HepG2 (cell line): ENCODE measurements at regions not wholly inside any gene's neighbourhood (a gene's known extent, or its start where the extent isn't known, plus 50 kb on each side); places are given as distances from the start of the nearest gene placed in this dataset.

Experiments
- ATAC-seq: fragments of 200-7000 bp; cut with Tn5 transposase; 3 replicates; pipeline ENCODE4 v1.9.1; 2020; ENCODE audit warnings: mild to moderate bottlenecking, moderate library complexity
- BruUV-seq: library from RNA; stranded (reverse); fragments of 400-500 nt; replicated peaks from 2 replicates; lab custom pipeline; 2021; lab: Mats Ljungman, UMichigan
- CTCF ChIA-PET: fragments of 300-600 bp; formaldehyde crosslinking; extraction: SDS; loops from one replicate; lab custom pipeline; 2021; ENCODE audit warnings: low total read pairs, inconsistent platforms, low intra/inter-chr PET ratio; lab: Yijun Ruan, JAX
- POLR2A ChIA-PET: fragments of 350-600 bp; sonication (Branson Sonifier 250); formaldehyde crosslinking; loops from one replicate; lab custom pipeline; 2020; ENCODE audit warnings: antibody characterized with exemption, inconsistent platforms; lab: Yijun Ruan, JAX
- DNase-seq: peaks from one replicate; pipeline ENCODE4 v3.0.0-alpha.2; 2015; ENCODE audit warnings: low spot score
- FAIRE-seq: peaks from 3 replicates; lab custom pipeline; 2011; peaks lifted over from hg19 to GRCh38; lab: Jason Lieb, UNC
- H2AFZ ChIP-seq: one replicate; pipeline ENCODE4 v1.6.1; 2011; ENCODE audit warnings: low read length, inconsistent platforms
- H3K27ac ChIP-seq: fragments of 300-600 bp; 3 replicates; pipeline ENCODE4 v1.8.0; 2011; ENCODE audit warnings: mixed run types, mild to moderate bottlenecking, mixed read lengths, low read length, inconsistent platforms; ENCODE audit not compliant: insufficient read depth; ENCODE audit errors: extremely low read length
- H3K27me3 ChIP-seq, 2 experiments: fragments of 200-600 bp in 1 of 2; 2 replicates in 1 of 2; 3 replicates in 1 of 2; pipeline versions ENCODE4 v1.6.0 to v1.8.0; 2011; ENCODE audit warnings: low read length in 2 of 2, mild to moderate bottlenecking in 2 of 2, moderate library complexity in 2 of 2, inconsistent platforms in 1 of 2; ENCODE audit not compliant: insufficient read depth in 2 of 2, control insufficient read depth in 1 of 2
- H3K36me3 ChIP-seq, 2 experiments: fragments of 200-600 bp in 1 of 2; replicated peaks in 1 of 2; 2 replicates in 1 of 2; 3 replicates in 1 of 2; pipeline versions ENCODE4 v1.5.1 to v1.8.0; 2011; ENCODE audit warnings: low read length in 2 of 2, inconsistent platforms in 1 of 2; ENCODE audit not compliant: insufficient read depth in 2 of 2, control insufficient read depth in 1 of 2
- H3K4me1 ChIP-seq: 2 replicates; pipeline ENCODE4 v1.5.1; 2012; ENCODE audit warnings: low read length, inconsistent platforms; ENCODE audit not compliant: insufficient read depth
- H3K4me2 ChIP-seq: 2 replicates; pipeline ENCODE4 v1.6.0; 2011; ENCODE audit warnings: low read depth, low read length, inconsistent platforms
- H3K4me3 ChIP-seq, 3 experiments: fragments of 200-600 bp in 1 of 3; sonication (generic), shearing (Covaris generic) in 1 of 3; replicated peaks in 1 of 3; 2 replicates each; pipeline ENCODE4 v1.5.1; 2011 to 2016; ENCODE audit warnings: low read length in 3 of 3, inconsistent platforms in 2 of 3, low read depth in 2 of 3, mild to moderate bottlenecking in 2 of 3, control low read depth in 1 of 3, mixed read lengths in 1 of 3; ENCODE audit not compliant: insufficient read depth in 1 of 3
- H3K79me2 ChIP-seq: one replicate; pipeline ENCODE4 v1.6.1; 2011; ENCODE audit warnings: low read length, inconsistent platforms; ENCODE audit not compliant: insufficient read depth
- H3K9ac ChIP-seq: 2 replicates; pipeline ENCODE4 v1.6.0; 2011; ENCODE audit warnings: mild to moderate bottlenecking, low read depth, low read length, inconsistent platforms; ENCODE audit not compliant: insufficient read depth
- H3K9me3 ChIP-seq: 2 replicates; pipeline ENCODE4 v1.5.1; 2012; ENCODE audit warnings: mild to moderate bottlenecking, low read length
- H4K20me1 ChIP-seq: 2 replicates; pipeline ENCODE4 v1.6.0; 2011; ENCODE audit warnings: inconsistent platforms, mild to moderate bottlenecking, low read length, moderate library complexity; ENCODE audit not compliant: insufficient read depth
- ATM ChIP-seq: fragments of 450-650 bp; IDR thresholded peaks from 2 replicates; pipeline ENCODE4 v1.7.1; 2017; ENCODE audit warnings: mild to moderate bottlenecking, borderline replicate concordance
- CREB1 ChIP-seq, 2 experiments: fragments of 450-650 bp in 1 of 2; IDR thresholded peaks; 2 replicates each; pipeline ENCODE4 v1.6.1; 2016 to 2017; ENCODE audit warnings: control low read depth in 1 of 2, mild to moderate bottlenecking in 1 of 2, missing compliant biosample characterization in 1 of 2, missing genetic modification characterization in 1 of 2
- HNF1A ChIP-seq, 2 experiments: sonication (generic) in 1 of 2; formaldehyde crosslinking in 1 of 2; IDR thresholded peaks; 2 replicates each; pipeline versions ENCODE4 v1.4.0 to v1.6.1; 2016 to 2020; ENCODE audit warnings: borderline replicate concordance in 1 of 2, low read depth in 1 of 2, mild to moderate bottlenecking in 1 of 2, missing genetic modification reagents in 1 of 2
- SKIL ChIP-seq: sonication (generic); formaldehyde crosslinking; IDR thresholded peaks from 2 replicates; pipeline ENCODE4 v1.8.0; 2022; ENCODE audit warnings: missing genetic modification reagents, mild to moderate bottlenecking, moderate library complexity, borderline replicate concordance
- SNAPC2 ChIP-seq: sonication (generic); formaldehyde crosslinking; IDR thresholded peaks from 2 replicates; pipeline ENCODE4 v1.8.1; 2022; ENCODE audit warnings: mild to moderate bottlenecking, missing genetic modification reagents
- ZNF75D ChIP-seq: sonication (generic); formaldehyde crosslinking; IDR thresholded peaks from 2 replicates; pipeline ENCODE4 v1.8.1; 2023; ENCODE audit warnings: missing genetic modification reagents, mild to moderate bottlenecking, borderline replicate concordance
- ZNF773 ChIP-seq: sonication (generic); formaldehyde crosslinking; IDR thresholded peaks from 2 replicates; pipeline ENCODE4 v1.4.0; 2020; ENCODE audit warnings: missing genetic modification reagents, borderline replicate concordance
- ZNF780A ChIP-seq: sonication (generic); formaldehyde crosslinking; IDR thresholded peaks from 2 replicates; pipeline ENCODE4 v1.8.0; 2022; ENCODE audit warnings: mild to moderate bottlenecking, missing genetic modification reagents, moderate library complexity
- WGBS: methylation state at CpG from one replicate; pipeline ENCODE4 v1.1.6; 2017; ENCODE audit warnings: low lambda C conversion rate; 5-methylcytosine and 5-hydroxymethylcytosine counted together
- in situ Hi-C: cut with HindIII; loops from 2 replicates; pipeline ENCODE4 v1.10.0; 2017; ENCODE audit warnings: low pct_unique_long_range_greater_than_20kb; ENCODE audit not compliant: extremely low pct_ligation_motif_present
- intact Hi-C: fragments of 100-400 bp; cut with micrococcal nuclease; formaldehyde crosslinking; loops from one replicate; pipeline ENCODE4 v1.10.0; 2022; ENCODE audit not compliant: unreplicated experiment

GRCh38 chr20:12012241-12013222 is 94.8 kb downstream of the BTBD3 start (continued):
- 0 out of 2 replicates have a peak, but pooled peaks have one; percentile 6 for TF ChIP-seq CREB1 (IDR thresholded peaks at IDR 0.05)
- TF ChIP-seq CREB1 (CRISPR knock-in tag; IDR thresholded peaks at IDR 0.05) = no peak
- no peak for TF ChIP-seq SKIL (CRISPR knock-in tag)
- TF ChIP-seq SNAPC2 (CRISPR knock-in tag) = no peak
- TF ChIP-seq ZNF75D = no peak

- Histone ChIP-seq H3K9me3 (no peaks in the 10 kb centered on the region), H3K4me2 (no peak overlapping the region), H3K27me3 (no peaks in the 10 kb centered on the region), H3K9ac (no peak overlapping the region), H2AFZ (no peak overlapping the region), H3K27ac (no peak overlapping the region), H4K20me1 (no peaks in the 10 kb centered on the region), H3K36me3 (no peaks in the 10 kb centered on the region), H3K4me3 (no peak overlapping the region), H3K79me2 (no peaks in the 10 kb centered on the region), H3K4me1 (no peaks in the 10 kb centered on the region)
- ATAC-seq (no peak), FAIRE-seq (no peak), DNase-seq (no peak)
- BruUV-seq = no TSS peak
- 3% methylated on average over 4 of the region's 4 CpGs for WGBS
- TF ChIP-seq HNF1A (IDR thresholded peaks at IDR 0.05; ENCODE audit: low read depth) = no peak
- no peak for TF ChIP-seq HNF1A (CRISPR knock-in tag; IDR thresholded peaks at IDR 0.05; ENCODE audit: borderline replicate concordance)
- TF ChIP-seq ATM = no peak
- TF ChIP-seq ZNF773 (CRISPR knock-in tag) = no peak
- no peak for TF ChIP-seq ZNF780A (CRISPR knock-in tag)
- intact Hi-C loops (no loop called here), in situ Hi-C loops (no loop called here)
- POLR2A ChIA-PET = no interaction called here
- CTCF ChIA-PET = no interaction called here
Observed at GRCh38 chr20:12014276-12014675, 96.6 kb downstream of the BTBD3 start.
